ENCODE measurements at regions not wholly inside any gene's neighbourhood (a gene's known extent, or its start where the extent isn't known, plus 50 kb on each side); places are given as distances from the start of the nearest gene placed in this dataset.

DNA sequence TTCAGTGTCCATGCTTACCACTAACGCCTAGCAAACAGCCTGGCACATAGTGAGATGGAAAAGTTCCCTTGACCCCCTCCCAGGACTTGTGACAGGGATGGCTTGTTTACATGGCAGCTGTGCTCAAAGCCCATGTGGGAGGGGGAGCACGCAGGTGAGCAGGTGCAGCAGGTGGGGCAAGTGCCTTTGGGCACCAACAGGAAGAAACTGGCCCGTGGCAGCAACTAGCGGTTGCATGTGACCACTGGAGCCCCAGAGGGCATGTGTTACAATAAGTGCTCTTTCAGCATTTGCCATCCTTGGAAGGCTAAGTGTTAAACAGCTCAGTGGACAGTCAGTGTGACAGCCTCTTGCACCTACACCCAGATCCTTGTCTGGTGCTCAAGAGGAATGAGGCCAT is 734.6 kb downstream of the TUSC7 start:
- TF ChIP-seq CREB1 (IDR thresholded peaks at IDR 0.05) (no peak), CTCF (IDR thresholded peaks at IDR 0.05; ENCODE audit: control extremely low read depth in 1 of 3, insufficient read depth in 1 of 3, low read depth in 1 of 3, low read length in 3 of 3) (no peak), RFX5 (IDR thresholded peaks at IDR 0.05; ENCODE audit: borderline replicate concordance, low read depth, low read length) (no peak), SRF (IDR thresholded peaks at IDR 0.05; ENCODE audit: low read depth, low read length) (no peak), HDAC2 (IDR thresholded peaks at IDR 0.05; ENCODE audit: borderline replicate concordance in 1 of 2, low read depth in 2 of 2, low read length in 2 of 2) (no peak), MAFK (IDR thresholded peaks at IDR 0.05; ENCODE audit: low read depth, low read length) (no peak), POLR2AphosphoS5 (IDR thresholded peaks at IDR 0.05; ENCODE audit: low read depth, low read length) (no peak), POLR2A (IDR thresholded peaks at IDR 0.05; ENCODE audit: control extremely low read depth in 1 of 2, low read depth in 2 of 2, low read length in 2 of 2) (no peak), BCL11A (IDR thresholded peaks at IDR 0.05; ENCODE audit: low read depth in 2 of 2, low read length in 2 of 2) (no peak), CEBPB (IDR thresholded peaks at IDR 0.05; ENCODE audit: low read depth, low read length) (no peak), NRF1 (IDR thresholded peaks at IDR 0.05; ENCODE audit: low read depth, low read length) (no peak), SP1 (IDR thresholded peaks at IDR 0.05; ENCODE audit: low read depth, low read length) (no peak)
